ENCODE measurements at regions not wholly inside any gene's neighbourhood (a gene's known extent, or its start where the extent isn't known, plus 50 kb on each side); places are given as distances from the start of the nearest gene placed in this dataset.

- no peaks in the 10 kb centered on the region for H3K27me3 ChIP-seq (replicated peaks in 1 of 2; ENCODE audit: control insufficient read depth in 2 of 2, insufficient read depth in 2 of 2, low read length in 1 of 2)
- ChIA-PET POLR2A (no interaction called here), RAD21 (ENCODE audit: unreplicated experiment) (no interaction called here), CTCF (no interaction called here), SMC1A (ENCODE audit: uncharacterized antibody, unreplicated experiment) (interaction anchor here (0.9 kb wide), 1 partner anchor 15 kb away, joined by 3 read pairs; no protein-coding TSS in a partner anchor)
- no peak overlapping the region for H3K4me2 ChIP-seq (ENCODE audit: control insufficient read depth, insufficient read depth)
- FAIRE-seq (no peak), DNase-seq (ENCODE audit: low read depth, low spot score) (no peak), ATAC-seq (no peak)
- H3K79me2 ChIP-seq (ENCODE audit: control insufficient read depth, insufficient read depth, low read length) = no peaks in the 10 kb centered on the region
- TF ChIP-seq POLR2AphosphoS5 (IDR thresholded peaks at IDR 0.05; ENCODE audit: low read length) (no peak), EZH2 (IDR thresholded peaks at IDR 0.05; ENCODE audit: borderline replicate concordance, control insufficient read depth, low read depth, low read length) (no peak), RAD51 (IDR thresholded peaks at IDR 0.05) (no peak), BACH1 (IDR thresholded peaks at IDR 0.05; ENCODE audit: borderline replicate concordance) (no peak), MTA2 (IDR thresholded peaks at IDR 0.05; ENCODE audit: low read depth) (no peak), CEBPZ (IDR thresholded peaks at IDR 0.05; ENCODE audit: low read depth, low read length) (no peak), PAX8 (IDR thresholded peaks at IDR 0.05) (no peak), SUPT20H (IDR thresholded peaks at IDR 0.05; ENCODE audit: borderline replicate concordance, control insufficient read depth, low read depth, low read length) (no peak), BCL3 (IDR thresholded peaks at IDR 0.05; ENCODE audit: borderline replicate concordance, insufficient read depth, low read depth, low read length, poor library complexity, severe bottlenecking) (no peak), ZNF24 (IDR thresholded peaks at IDR 0.05) (no peak), NFXL1 (IDR thresholded peaks at IDR 0.05; ENCODE audit: borderline replicate concordance) (no peak), STAT1 (conservative IDR thresholded peaks at IDR 0.05) (no peak), ZBED1 (IDR thresholded peaks at IDR 0.05; ENCODE audit: borderline replicate concordance) (no peak), NFIC (IDR thresholded peaks at IDR 0.05; ENCODE audit: low read depth, low read length) (no peak), HDAC6 (IDR thresholded peaks at IDR 0.05; ENCODE audit: unreplicated experiment) (no peak), ATF3 (IDR thresholded peaks at IDR 0.05; ENCODE audit: borderline replicate concordance, extremely low read depth, low read depth, low read length) (no peak), HDGF (IDR thresholded peaks at IDR 0.05) (no peak), SPI1 (IDR thresholded peaks at IDR 0.05; ENCODE audit: borderline replicate concordance, insufficient read depth, low read depth, low read length) (no peak), WRNIP1 (IDR thresholded peaks at IDR 0.05; ENCODE audit: borderline replicate concordance, low read depth, low read length) (no peak)
- no peaks in the 10 kb centered on the region for H3K9me3 ChIP-seq (replicated peaks; ENCODE audit: control insufficient read depth, insufficient read depth, low read length)
- H3K9ac ChIP-seq (ENCODE audit: control insufficient read depth, insufficient read depth, low read length) = no peak overlapping the region
- in situ Hi-C loops (cut with MboI) = no loop called here
- no TSS peak for BruUV-seq (replicated peaks)
- intact Hi-C loops (cut with micrococcal nuclease; ENCODE audit: unreplicated experiment) = no loop called here
- H2AFZ ChIP-seq (ENCODE audit: control insufficient read depth, low read depth, low read length) = no peak overlapping the region
- no peaks in the 10 kb centered on the region for H3K4me1 ChIP-seq (ENCODE audit: control insufficient read depth, insufficient read depth, low read length)
- no peaks in the 10 kb centered on the region for H4K20me1 ChIP-seq (ENCODE audit: control insufficient read depth, insufficient read depth)
- no peak overlapping the region for H3K27ac ChIP-seq (ENCODE audit: control insufficient read depth, insufficient read depth)
- H3K36me3 ChIP-seq (ENCODE audit: control insufficient read depth in 2 of 2, insufficient read depth in 2 of 2, low read length in 1 of 2) = no peaks in the 10 kb centered on the region
- no peak overlapping the region for H3K4me3 ChIP-seq
Measured at GRCh38 chr6:80445751-80446150, 339.3 kb downstream of the BCKDHB start.
